Keratinocyte (primary cell): ENCODE measurements at regions not wholly inside any gene's neighbourhood (a gene's known extent, or its start where the extent isn't known, plus 50 kb on each side); places are given as distances from the start of the nearest gene placed in this dataset.
"Not testable (repeated sequence)": the region's sequence is repeated elsewhere in the genome, so short reads cannot be mapped to it uniquely, and the experiment has no call there.

Source experiments
- EZH2 ChIP-seq: IDR thresholded peaks from one replicate; pipeline ENCODE4 v1.6.1; 2012; ENCODE audit warnings: inconsistent platforms, mild to moderate bottlenecking, low read length, moderate library complexity
- TF ChIP-seq, protein P1 (sequence below), 3 experiments: IDR thresholded peaks in 1 of 3; conservative IDR thresholded peaks in 1 of 3; optimal IDR thresholded peaks in 1 of 3; 2 replicates in 2 of 3; 3 replicates in 1 of 3; pipeline versions ENCODE3 to v1.5.1; 2011; ENCODE audit warnings: low read length in 3 of 3, mild to moderate bottlenecking in 3 of 3, moderate library complexity in 2 of 3, control low read depth in 1 of 3, inconsistent platforms in 1 of 3; ENCODE audit not compliant: insufficient read depth in 2 of 3; ENCODE audit errors: extremely low read depth in 1 of 3

- TF ChIP-seq, protein P1, sequence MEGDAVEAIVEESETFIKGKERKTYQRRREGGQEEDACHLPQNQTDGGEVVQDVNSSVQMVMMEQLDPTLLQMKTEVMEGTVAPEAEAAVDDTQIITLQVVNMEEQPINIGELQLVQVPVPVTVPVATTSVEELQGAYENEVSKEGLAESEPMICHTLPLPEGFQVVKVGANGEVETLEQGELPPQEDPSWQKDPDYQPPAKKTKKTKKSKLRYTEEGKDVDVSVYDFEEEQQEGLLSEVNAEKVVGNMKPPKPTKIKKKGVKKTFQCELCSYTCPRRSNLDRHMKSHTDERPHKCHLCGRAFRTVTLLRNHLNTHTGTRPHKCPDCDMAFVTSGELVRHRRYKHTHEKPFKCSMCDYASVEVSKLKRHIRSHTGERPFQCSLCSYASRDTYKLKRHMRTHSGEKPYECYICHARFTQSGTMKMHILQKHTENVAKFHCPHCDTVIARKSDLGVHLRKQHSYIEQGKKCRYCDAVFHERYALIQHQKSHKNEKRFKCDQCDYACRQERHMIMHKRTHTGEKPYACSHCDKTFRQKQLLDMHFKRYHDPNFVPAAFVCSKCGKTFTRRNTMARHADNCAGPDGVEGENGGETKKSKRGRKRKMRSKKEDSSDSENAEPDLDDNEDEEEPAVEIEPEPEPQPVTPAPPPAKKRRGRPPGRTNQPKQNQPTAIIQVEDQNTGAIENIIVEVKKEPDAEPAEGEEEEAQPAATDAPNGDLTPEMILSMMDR (optimal IDR thresholded peaks at IDR 0.05 in 1 of 3, IDR thresholded peaks at IDR 0.05 in 1 of 3, conservative IDR thresholded peaks at IDR 0.05 in 1 of 3; ENCODE audit: extremely low read depth in 1 of 3, insufficient read depth in 2 of 3, low read length in 3 of 3), result not testable (repeated sequence)
- TF ChIP-seq EZH2, result not testable (repeated sequence)
Observed at GRCh38 chr1:207201534-207201933, 97.5 kb downstream of the C4BPA start.
